Mucosa of descending colon (tissue), 3 donors: ENCODE measurements at regions not wholly inside any gene's neighbourhood (a gene's known extent, or its start where the extent isn't known, plus 50 kb on each side); places are given as distances from the start of the nearest gene placed in this dataset.

Source experiments
- ATAC-seq: fragments of 200-7000 bp; cut with Tn5 transposase; one replicate; pipeline ENCODE4 v1.9.1; 2020; ENCODE audit warnings: mild to moderate bottlenecking, moderate library complexity
- DNase-seq, 3 donors: peaks; one replicate each; pipeline ENCODE4 v3.0.0-alpha.2; 2020
- H3K36me3 ChIP-seq: fragments of 200-600 bp; one replicate; pipeline ENCODE4 v1.8.0; 2021; ENCODE audit warnings: low read depth, mild to moderate bottlenecking
- H3K4me1 ChIP-seq: fragments of 200-600 bp; one replicate; pipeline ENCODE4 v1.8.0; 2021; ENCODE audit warnings: low read depth, mild to moderate bottlenecking
- H3K4me3 ChIP-seq: fragments of 200-600 bp; one replicate; pipeline ENCODE4 v1.8.0; 2021; ENCODE audit warnings: mild to moderate bottlenecking
- H3K9me3 ChIP-seq: fragments of 200-600 bp; one replicate; pipeline ENCODE4 v1.8.0; 2021; ENCODE audit warnings: mild to moderate bottlenecking
- intact Hi-C, 2 donors: fragments of 100-400 bp; cut with DNase I in 1 of 2; cut with micrococcal nuclease in 1 of 2; formaldehyde crosslinking; loops; one replicate each; pipeline versions ENCODE4 v1.11.0 to v1.11.1; 2022; cut with DNase I, micrococcal nuclease
- TF ChIP-seq, protein P1 (sequence below): fragments of 200-600 bp; IDR thresholded peaks from one replicate; pipeline ENCODE4 v1.8.0; 2022; ENCODE audit warnings: antibody characterized with exemption, mild to moderate bottlenecking
- donor health status: DM: no; HTN: no; CAD: no; lungs with moderate emphysema.
- donor health status: DM: no; HTN: no; CAD: no.
- donor health status: DM: no; HTN: yes; CAD: no.

DNA sequence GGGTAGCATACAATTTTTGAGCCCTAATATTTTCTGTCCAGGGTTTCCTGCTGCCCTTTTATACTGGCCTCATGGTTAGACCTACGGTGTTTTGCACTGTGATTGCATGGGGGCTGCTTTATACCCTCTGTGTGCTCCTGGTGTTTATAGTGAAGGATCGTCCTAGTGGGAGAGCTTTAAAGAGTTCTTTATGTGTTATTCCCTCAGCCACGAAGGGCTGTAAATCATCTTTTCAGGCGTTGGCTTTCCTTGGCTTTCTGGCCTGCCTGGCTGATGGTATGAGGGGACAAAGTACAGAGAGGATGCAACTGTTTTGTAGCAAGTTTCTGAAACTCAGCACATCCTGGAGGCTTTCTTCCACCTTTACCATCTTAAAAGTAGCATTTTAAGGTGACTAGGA lies 464.3 kb downstream of the EPM2A start:
- no peaks in the 10 kb centered on the region for H3K36me3 ChIP-seq
- ATAC-seq: peak; percentile 44
- no peaks in the 10 kb centered on the region for H3K9me3 ChIP-seq
- H3K4me1 ChIP-seq: peaks cover 3% of the 10 kb centered on the region
- TF ChIP-seq, protein P1, sequence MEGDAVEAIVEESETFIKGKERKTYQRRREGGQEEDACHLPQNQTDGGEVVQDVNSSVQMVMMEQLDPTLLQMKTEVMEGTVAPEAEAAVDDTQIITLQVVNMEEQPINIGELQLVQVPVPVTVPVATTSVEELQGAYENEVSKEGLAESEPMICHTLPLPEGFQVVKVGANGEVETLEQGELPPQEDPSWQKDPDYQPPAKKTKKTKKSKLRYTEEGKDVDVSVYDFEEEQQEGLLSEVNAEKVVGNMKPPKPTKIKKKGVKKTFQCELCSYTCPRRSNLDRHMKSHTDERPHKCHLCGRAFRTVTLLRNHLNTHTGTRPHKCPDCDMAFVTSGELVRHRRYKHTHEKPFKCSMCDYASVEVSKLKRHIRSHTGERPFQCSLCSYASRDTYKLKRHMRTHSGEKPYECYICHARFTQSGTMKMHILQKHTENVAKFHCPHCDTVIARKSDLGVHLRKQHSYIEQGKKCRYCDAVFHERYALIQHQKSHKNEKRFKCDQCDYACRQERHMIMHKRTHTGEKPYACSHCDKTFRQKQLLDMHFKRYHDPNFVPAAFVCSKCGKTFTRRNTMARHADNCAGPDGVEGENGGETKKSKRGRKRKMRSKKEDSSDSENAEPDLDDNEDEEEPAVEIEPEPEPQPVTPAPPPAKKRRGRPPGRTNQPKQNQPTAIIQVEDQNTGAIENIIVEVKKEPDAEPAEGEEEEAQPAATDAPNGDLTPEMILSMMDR: no peak
- DNase-seq: peak in 2 of 3 donors; percentile 26 to 31
- no peak overlapping the region for H3K4me3 ChIP-seq
- intact Hi-C loops: no loop called here

GRCh38 chr6:145271577-145271976 lies 463.7 kb downstream of the EPM2A start:
- Histone ChIP-seq H3K4me1 (peaks cover 3% of the 10 kb centered on the region), H3K9me3 (no peaks in the 10 kb centered on the region), H3K4me3 (no peak overlapping the region), H3K36me3 (no peaks in the 10 kb centered on the region)
- ATAC-seq (no peak), DNase-seq (no peak)
- intact Hi-C loops: no loop called here
- TF ChIP-seq, protein P1: no peak

DNA sequence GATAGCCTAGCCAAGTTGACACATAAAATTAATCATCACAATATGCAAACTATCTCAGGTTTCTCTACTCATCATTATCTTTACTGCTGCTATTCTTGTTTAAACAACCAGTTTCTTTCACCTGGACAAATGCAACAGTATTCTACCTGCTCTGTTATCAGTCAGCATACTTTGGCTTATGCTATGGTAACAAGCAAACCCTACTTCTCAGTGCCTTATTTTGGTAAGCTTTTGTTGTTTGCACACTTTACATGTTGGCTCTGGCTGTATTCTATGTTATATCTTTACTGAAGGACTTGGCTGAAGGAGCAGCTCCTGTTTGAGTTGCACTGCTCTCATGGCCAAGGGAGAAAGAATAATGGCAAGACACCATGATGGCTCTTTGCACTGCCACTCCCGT lies 463.1 kb downstream of the EPM2A start:
- H3K4me1 ChIP-seq: peaks cover 3% of the 10 kb centered on the region
- TF ChIP-seq, protein P1: no peak
- no peaks in the 10 kb centered on the region for H3K36me3 ChIP-seq
- no peak overlapping the region for H3K4me3 ChIP-seq
- DNase-seq: no peak
- intact Hi-C loops: no loop called here
- no peak for ATAC-seq
- H3K9me3 ChIP-seq: no peaks in the 10 kb centered on the region

DNA sequence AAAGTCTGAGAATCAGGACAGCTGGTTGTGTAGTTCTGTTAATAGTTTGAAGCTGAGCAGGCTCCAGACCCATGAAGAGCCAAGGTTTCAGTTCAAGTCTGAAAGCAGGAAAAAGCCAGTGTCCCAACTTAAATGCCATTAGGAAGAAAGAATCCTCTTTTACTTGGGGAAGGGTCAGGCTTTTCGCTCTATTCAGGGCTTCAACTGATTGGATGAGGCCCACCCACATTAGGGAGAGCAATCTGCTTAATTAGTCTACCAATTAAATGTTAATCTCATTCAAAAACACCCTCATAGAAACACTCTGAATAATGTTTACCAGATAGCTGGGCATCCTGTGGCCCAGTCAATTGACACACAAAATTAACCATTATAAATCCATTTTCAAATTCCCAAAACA lies 462.2 kb downstream of the EPM2A start:
- intact Hi-C loops: no loop called here
- TF ChIP-seq, protein P1: no peak
- no peaks in the 10 kb centered on the region for H3K9me3 ChIP-seq
- no peaks in the 10 kb centered on the region for H3K36me3 ChIP-seq
- no peak for ATAC-seq
- DNase-seq: no peak
- no peak overlapping the region for H3K4me3 ChIP-seq
- H3K4me1 ChIP-seq: peaks cover 3% of the 10 kb centered on the region

DNA sequence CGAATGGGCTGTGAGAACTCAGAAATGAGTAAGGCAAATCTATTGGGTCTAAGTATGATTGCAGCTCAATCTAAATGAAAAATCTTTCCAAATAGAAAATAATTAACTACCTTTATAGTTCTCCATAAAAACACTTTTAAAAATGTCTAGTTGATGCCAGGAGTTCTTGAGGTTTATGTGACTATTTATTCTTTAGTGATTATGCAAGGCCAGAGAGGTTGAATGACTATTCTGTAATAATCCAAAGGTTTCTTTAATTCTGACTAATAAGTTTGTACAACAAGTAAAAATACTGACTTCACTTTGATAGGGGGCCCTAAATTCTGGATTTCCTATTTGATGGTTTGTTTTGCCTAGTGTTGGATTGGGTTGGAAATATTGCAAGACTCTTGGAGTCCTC lies 461.2 kb downstream of the EPM2A start:
- no peak overlapping the region for H3K4me3 ChIP-seq
- no peak for ATAC-seq
- intact Hi-C loops: no loop called here

More for the DNA sequence above, 461.2 kb downstream of the EPM2A start:
- no peak for DNase-seq
- TF ChIP-seq, protein P1: no peak
- Histone ChIP-seq H3K4me1 (peaks cover 3% of the 10 kb centered on the region), H3K36me3 (no peaks in the 10 kb centered on the region), H3K9me3 (no peaks in the 10 kb centered on the region)
